ENCODE measurements at regions not wholly inside any gene's neighbourhood (a gene's known extent, or its start where the extent isn't known, plus 50 kb on each side); places are given as distances from the start of the nearest gene placed in this dataset.
"Not testable (repeated sequence)": the region's sequence is repeated elsewhere in the genome, so short reads cannot be mapped to it uniquely, and the experiment has no call there.

- no peak for DNase-seq
Observed at GRCh38 chr10:84945791-84946190, 617.4 kb downstream of the CCSER2 start.

- no peak for DNase-seq
Observed at GRCh38 chr10:84946904-84947303, 618.5 kb downstream of the CCSER2 start.

GRCh38 chr10:84948644-84949043, 620.3 kb downstream of the CCSER2 start:
- DNase-seq: no peak

GRCh38 chr10:84951616-84952015, 623.2 kb downstream of the CCSER2 start:
- DNase-seq: no peak

GRCh38 chr10:84957427-84957826, 629.0 kb downstream of the CCSER2 start:
- no peak for DNase-seq

- no peak for DNase-seq
Observed at GRCh38 chr10:84965468-84965867, 637.1 kb downstream of the CCSER2 start.

- no peak for DNase-seq
Observed at GRCh38 chr10:84966708-84967441, 638.5 kb downstream of the CCSER2 start.

GRCh38 chr10:84969297-84969696, 640.9 kb downstream of the CCSER2 start:
- not testable (repeated sequence) for DNase-seq

GRCh38 chr10:84987039-84987438, 658.6 kb downstream of the CCSER2 start:
- DNase-seq: no peak

- no peak for DNase-seq
Observed at GRCh38 chr10:84988011-84988410, 659.6 kb downstream of the CCSER2 start.

- no peak for DNase-seq
Observed at GRCh38 chr10:84990713-84991112, 662.3 kb downstream of the CCSER2 start.

- DNase-seq: no peak
Observed at GRCh38 chr10:84991301-84991700, 662.9 kb downstream of the CCSER2 start.

- no peak for DNase-seq
Observed at GRCh38 chr10:84993251-84994035, 665.1 kb downstream of the CCSER2 start.

GRCh38 chr10:84994722-84995121, 666.3 kb downstream of the CCSER2 start:
- DNase-seq: no peak

GRCh38 chr10:84996580-84996979, 668.2 kb downstream of the CCSER2 start:
- no peak for DNase-seq

- DNase-seq: no peak
Observed at GRCh38 chr10:84997870-84998269, 669.5 kb downstream of the CCSER2 start.

GRCh38 chr10:84999929-85000328, 671.5 kb downstream of the CCSER2 start:
- DNase-seq: no peak

- DNase-seq: no peak
Observed at GRCh38 chr10:85003083-85003482, 674.7 kb downstream of the CCSER2 start.

GRCh38 chr10:85008488-85009184, 680.2 kb downstream of the CCSER2 start:
- no peak for DNase-seq

GRCh38 chr10:85012305-85012704, 683.9 kb downstream of the CCSER2 start:
- DNase-seq: no peak

- no peak for DNase-seq
Observed at GRCh38 chr10:85026878-85027467, 698.6 kb downstream of the CCSER2 start.

GRCh38 chr10:85032981-85033380, 704.6 kb downstream of the CCSER2 start:
- no peak for DNase-seq

- DNase-seq: no peak
Observed at GRCh38 chr10:85036661-85037060, 708.3 kb downstream of the CCSER2 start.
